H9 (cell line): ENCODE measurements at regions not wholly inside any gene's neighbourhood (a gene's known extent, or its start where the extent isn't known, plus 50 kb on each side); places are given as distances from the start of the nearest gene placed in this dataset.
A peak's percentile ranks its signal among the peaks of the same experiment; 100 is the strongest.

Source experiments
- DNase-seq: peaks from one replicate; pipeline ENCODE4 v3.0.0-alpha.2; 2017
- H2AFZ ChIP-seq: one replicate; pipeline ENCODE4 v1.6.1; 2013; ENCODE audit warnings: mild to moderate bottlenecking, low read length, control low read depth, moderate library complexity
- H2AK5ac ChIP-seq: 2 replicates; pipeline ENCODE4 v1.6.1; 2013; ENCODE audit warnings: low read length, control low read depth, mixed read lengths; ENCODE audit not compliant: insufficient read length
- H2BK120ac ChIP-seq: one replicate; pipeline ENCODE4 v1.6.1; 2013; ENCODE audit warnings: low read depth, mild to moderate bottlenecking, low read length, control low read depth, inconsistent platforms; ENCODE audit not compliant: poor library complexity, severe bottlenecking
- H2BK12ac ChIP-seq: 2 replicates; pipeline ENCODE4 v1.6.1; 2013; ENCODE audit warnings: low read length, control low read depth, mixed read lengths, low read depth; ENCODE audit not compliant: insufficient read length
- H2BK15ac ChIP-seq: 2 replicates; pipeline ENCODE4 v1.6.1; 2013; ENCODE audit warnings: low read depth, low read length, control low read depth
- H2BK20ac ChIP-seq: one replicate; pipeline ENCODE4 v1.6.1; 2013; ENCODE audit warnings: low read depth, mild to moderate bottlenecking, low read length, control low read depth, inconsistent platforms; ENCODE audit not compliant: poor library complexity, severe bottlenecking
- H2BK5ac ChIP-seq: 2 replicates; pipeline ENCODE4 v1.6.1; 2013; ENCODE audit warnings: low read length, control low read depth, mixed read lengths; ENCODE audit not compliant: insufficient read length
- H3K14ac ChIP-seq: 2 replicates; pipeline ENCODE4 v1.6.1; 2013; ENCODE audit warnings: low read length, control low read depth; ENCODE audit not compliant: insufficient read depth
- H3K18ac ChIP-seq: 2 replicates; pipeline ENCODE4 v1.6.1; 2013; ENCODE audit warnings: low read depth, mild to moderate bottlenecking, mixed read lengths, low read length, control low read depth; ENCODE audit not compliant: insufficient read length
- H3K23ac ChIP-seq: 2 replicates; pipeline ENCODE4 v1.6.1; 2013; ENCODE audit warnings: low read length, control low read depth, mixed read lengths, low read depth; ENCODE audit not compliant: insufficient read length
- H3K23me2 ChIP-seq: 2 replicates; pipeline ENCODE4 v1.6.1; 2013; ENCODE audit warnings: low read depth, mild to moderate bottlenecking, mixed read lengths, low read length, control low read depth; ENCODE audit not compliant: insufficient read length, poor library complexity, severe bottlenecking
- H3K27ac ChIP-seq: 2 replicates; pipeline ENCODE4 v1.5.1; 2013; ENCODE audit warnings: low read length, control low read depth, mixed read lengths, low read depth; ENCODE audit not compliant: insufficient read length
- H3K27me3 ChIP-seq: 2 replicates; pipeline ENCODE4 v1.6.1; 2013; ENCODE audit warnings: low read length, control low read depth, inconsistent platforms; ENCODE audit not compliant: insufficient read depth
- H3K4ac ChIP-seq: 2 replicates; pipeline ENCODE4 v1.6.1; 2013; ENCODE audit warnings: low read depth, mild to moderate bottlenecking, control low read depth, inconsistent platforms, low read length, moderate library complexity
- H3K4me1 ChIP-seq: 2 replicates; pipeline ENCODE4 v1.6.1; 2013; ENCODE audit warnings: low read length, control low read depth, inconsistent platforms; ENCODE audit not compliant: insufficient read depth
- H3K4me2 ChIP-seq: 2 replicates; pipeline ENCODE4 v1.6.1; 2013; ENCODE audit warnings: low read length, control low read depth, mixed read lengths; ENCODE audit not compliant: insufficient read length, insufficient read depth
- H3K56ac ChIP-seq: 2 replicates; pipeline ENCODE4 v1.6.1; 2013; ENCODE audit warnings: low read depth, mild to moderate bottlenecking, mixed read lengths, low read length, control low read depth; ENCODE audit not compliant: insufficient read length
- H3K79me1 ChIP-seq: 2 replicates; pipeline ENCODE4 v1.6.1; 2013; ENCODE audit warnings: low read depth, mild to moderate bottlenecking, moderate library complexity, low read length, control low read depth, inconsistent platforms; ENCODE audit not compliant: insufficient read depth, poor library complexity, severe bottlenecking
- H3K79me2 ChIP-seq: 2 replicates; pipeline ENCODE4 v1.6.1; 2013; ENCODE audit warnings: low read length, control low read depth, inconsistent platforms; ENCODE audit not compliant: insufficient read depth
- H3K9ac ChIP-seq: 2 replicates; pipeline ENCODE4 v1.6.1; 2013; ENCODE audit warnings: low read length, control low read depth, mixed read lengths; ENCODE audit not compliant: insufficient read length; ENCODE audit errors: extremely low read depth
- H3K9me3 ChIP-seq: one replicate; pipeline ENCODE4 v1.6.1; 2013; ENCODE audit warnings: low read depth, low read length, inconsistent platforms; ENCODE audit not compliant: control insufficient read depth
- H3T11ph ChIP-seq: one replicate; pipeline ENCODE4 v1.6.1; 2013; ENCODE audit warnings: mild to moderate bottlenecking, low read length, control low read depth, inconsistent platforms
- H4K20me1 ChIP-seq: one replicate; pipeline ENCODE4 v1.6.1; 2013; ENCODE audit not compliant: control insufficient read depth, insufficient read length, insufficient read depth
- H4K5ac ChIP-seq: 2 replicates; pipeline ENCODE4 v1.6.1; 2013; ENCODE audit warnings: low read depth, mild to moderate bottlenecking, mixed read lengths, low read length, control low read depth; ENCODE audit not compliant: insufficient read length
- H4K8ac ChIP-seq: replicated peaks from 2 replicates; pipeline ENCODE4 v1.6.1; 2013; ENCODE audit warnings: low read length, control low read depth, mixed read lengths, low read depth; ENCODE audit not compliant: insufficient read length
- H4K91ac ChIP-seq: 2 replicates; pipeline ENCODE4 v1.6.1; 2013; ENCODE audit warnings: low read depth, mild to moderate bottlenecking, moderate library complexity, mixed read lengths, low read length, control low read depth; ENCODE audit not compliant: insufficient read length
- H3K27ac Mint-ChIP-seq, 3 experiments: 2 replicates in 2 of 3; 3 replicates in 1 of 3; pipeline ENCODE4 v1.8.0; 2020 to 2021; ENCODE audit warnings: mixed read lengths in 3 of 3, mild to moderate bottlenecking in 1 of 3, moderate library complexity in 1 of 3
- H3K27me3 Mint-ChIP-seq: 2 replicates; pipeline ENCODE4 v1.8.0; 2021; ENCODE audit warnings: low read depth, mild to moderate bottlenecking, moderate library complexity, mixed read lengths
- H3K36me3 Mint-ChIP-seq, 3 experiments: 2 replicates in 2 of 3; 3 replicates in 1 of 3; pipeline ENCODE4 v1.8.0; 2020 to 2021; ENCODE audit warnings: low read depth in 3 of 3, mixed read lengths in 3 of 3; ENCODE audit not compliant: insufficient read depth in 1 of 3
- H3K4me1 Mint-ChIP-seq, 2 experiments: 2 replicates each; pipeline ENCODE4 v1.8.0; 2020; ENCODE audit warnings: mixed read lengths in 2 of 2
- H3K4me3 Mint-ChIP-seq, 2 experiments: 2 replicates in 1 of 2; 3 replicates in 1 of 2; pipeline ENCODE4 v1.8.0; 2020 to 2021; ENCODE audit warnings: mild to moderate bottlenecking in 2 of 2, mixed read lengths in 2 of 2, moderate library complexity in 1 of 2
- H3K9me3 Mint-ChIP-seq, 2 experiments: 2 replicates in 1 of 2; 3 replicates in 1 of 2; pipeline ENCODE4 v1.8.0; 2020; ENCODE audit warnings: mild to moderate bottlenecking in 2 of 2, mixed read lengths in 2 of 2, moderate library complexity in 1 of 2
- WGBS: extraction: QIAGEN DNeasy Blood & Tissue Kit; methylation state at CpG from one replicate; pipeline ENCODE4 v1.1.7; 2013; ENCODE audit warnings: missing lambda C conversion rate, low lambda C conversion rate, mixed read lengths; ENCODE audit not compliant: insufficient read length; ENCODE audit errors: extremely low coverage; 5-methylcytosine and 5-hydroxymethylcytosine counted together
- TF ChIP-seq, protein P1 (sequence below): fragments of 200-600 bp; sonication (generic); conservative IDR thresholded peaks from 3 replicates; pipeline ENCODE4 v1.8.0; 2021; ENCODE audit warnings: antibody characterized with exemption, mild to moderate bottlenecking

- Histone ChIP-seq H3K9ac (no peak overlapping the region), H3K23me2 (no peaks in the 10 kb centered on the region), H3K4me1 (peaks cover 22% of the 10 kb centered on the region; the same call in 1 of the 2 replicates), H3K4ac (no peak overlapping the region), H2AK5ac (no peak overlapping the region), H3K23ac (no peak overlapping the region), H2BK20ac (no peak overlapping the region), H4K8ac (no peak overlapping the region), H3K27me3 (no peaks in the 10 kb centered on the region), H2BK5ac (no peak overlapping the region), H4K20me1 (no peaks in the 10 kb centered on the region), H3K27ac (no peak overlapping the region), H3T11ph (no peak overlapping the region), H3K18ac (no peak overlapping the region), H2BK120ac (no peak overlapping the region), H4K5ac (no peak overlapping the region), H3K79me2 (no peaks in the 10 kb centered on the region), H4K91ac (no peak overlapping the region), H2BK15ac (no peak overlapping the region), H3K56ac (no peak overlapping the region), H3K14ac (no peak overlapping the region), H2AFZ (no peak overlapping the region), H3K79me1 (no peaks in the 10 kb centered on the region), H3K9me3 (no peaks in the 10 kb centered on the region), H3K4me2 (no peak overlapping the region), H2BK12ac (no peak overlapping the region)
- Mint-ChIP-seq H3K9me3 (peaks cover 0 to 4% of the 10 kb centered on the region in 2 experiments; a peak in 3 of 5 replicates), H3K27me3 (peaks cover 4% of the 10 kb centered on the region), H3K36me3 (no peaks in the 10 kb centered on the region; a peak in 1 of 7 replicates), H3K4me1 (peaks cover 85 to 87% of the 10 kb centered on the region in 2 experiments), H3K4me3 (peak overlapping the region in 1 of 2 experiments; percentile 23; a peak in 1 of 5 replicates), H3K27ac (peak overlapping the region in 2 of 3 experiments; percentile 93 to 99; a peak in 5 of 7 replicates)
- TF ChIP-seq, protein P1, sequence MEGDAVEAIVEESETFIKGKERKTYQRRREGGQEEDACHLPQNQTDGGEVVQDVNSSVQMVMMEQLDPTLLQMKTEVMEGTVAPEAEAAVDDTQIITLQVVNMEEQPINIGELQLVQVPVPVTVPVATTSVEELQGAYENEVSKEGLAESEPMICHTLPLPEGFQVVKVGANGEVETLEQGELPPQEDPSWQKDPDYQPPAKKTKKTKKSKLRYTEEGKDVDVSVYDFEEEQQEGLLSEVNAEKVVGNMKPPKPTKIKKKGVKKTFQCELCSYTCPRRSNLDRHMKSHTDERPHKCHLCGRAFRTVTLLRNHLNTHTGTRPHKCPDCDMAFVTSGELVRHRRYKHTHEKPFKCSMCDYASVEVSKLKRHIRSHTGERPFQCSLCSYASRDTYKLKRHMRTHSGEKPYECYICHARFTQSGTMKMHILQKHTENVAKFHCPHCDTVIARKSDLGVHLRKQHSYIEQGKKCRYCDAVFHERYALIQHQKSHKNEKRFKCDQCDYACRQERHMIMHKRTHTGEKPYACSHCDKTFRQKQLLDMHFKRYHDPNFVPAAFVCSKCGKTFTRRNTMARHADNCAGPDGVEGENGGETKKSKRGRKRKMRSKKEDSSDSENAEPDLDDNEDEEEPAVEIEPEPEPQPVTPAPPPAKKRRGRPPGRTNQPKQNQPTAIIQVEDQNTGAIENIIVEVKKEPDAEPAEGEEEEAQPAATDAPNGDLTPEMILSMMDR, result no peak
- WGBS, result no CpG with 5 or more reads among the region's 21 CpGs
- DNase-seq, result no peak
Measured at GRCh38 chr5:3104429-3105060, 353.1 kb upstream of the IRX2 start.
